K562 (cell line): ENCODE measurements at regions not wholly inside any gene's neighbourhood (a gene's known extent, or its start where the extent isn't known, plus 50 kb on each side); places are given as distances from the start of the nearest gene placed in this dataset.

Source experiments
- CBX3 ChIP-seq, 2 experiments: IDR thresholded peaks; 1 replicate in 1 of 2; 2 replicates in 1 of 2; pipeline ENCODE4 v1.6.1; 2012; ENCODE audit warnings: inconsistent platforms in 2 of 2, low read length in 2 of 2, borderline replicate concordance in 1 of 2, control low read depth in 1 of 2
- CC2D1A ChIP-seq: fragments of 450-650 bp; IDR thresholded peaks from 2 replicates; pipeline ENCODE4 v1.6.1; 2017; ENCODE audit warnings: mild to moderate bottlenecking
- E2F1 ChIP-seq: sonication (generic); formaldehyde crosslinking; IDR thresholded peaks from 2 replicates; pipeline ENCODE4 v1.8.1; 2023; ENCODE audit warnings: mild to moderate bottlenecking, missing genetic modification reagents, moderate library complexity
- RBBP5 ChIP-seq: fragments of 200-600 bp; sonication (generic); IDR thresholded peaks from 2 replicates; pipeline ENCODE4 v1.6.1; 2012; ENCODE audit warnings: borderline replicate concordance, mild to moderate bottlenecking, low read length, control low read depth, inconsistent platforms; ENCODE audit not compliant: insufficient read depth, poor library complexity, severe bottlenecking
- SAFB ChIP-seq: fragments of 200-400 bp; formaldehyde crosslinking; IDR thresholded peaks from 2 replicates; pipeline ENCODE4 v1.6.1; 2017; ENCODE audit warnings: low read depth, low read length, borderline replicate concordance
- TFAM ChIP-seq: fragments of 250-450 bp; sonication (Bioruptor Pico); conservative IDR thresholded peaks from 2 replicates; pipeline ENCODE4 v1.5.0; 2021; ENCODE audit warnings: mild to moderate bottlenecking, moderate library complexity
- USF2 ChIP-seq: sonication (generic); formaldehyde crosslinking; IDR thresholded peaks from 2 replicates; pipeline ENCODE4 v1.5.0; 2020; ENCODE audit warnings: missing genetic modification reagents
- ZBTB9 ChIP-seq: fragments of 450-650 bp; formaldehyde crosslinking; IDR thresholded peaks from 2 replicates; pipeline ENCODE4 v1.4.0; 2020; ENCODE audit warnings: mild to moderate bottlenecking, moderate library complexity
- ZNF740 ChIP-seq, 3 experiments: fragments of 200-800 bp in 1 of 3; sonication (Bioruptor generic) in 1 of 3; sonication (generic) in 1 of 3; formaldehyde crosslinking in 1 of 3; IDR thresholded peaks; 2 replicates each; pipeline versions ENCODE4 v1.6.1 to v1.8.0; 2016 to 2022; ENCODE audit warnings: mild to moderate bottlenecking in 2 of 3, missing compliant biosample characterization in 2 of 3, missing genetic modification characterization in 2 of 3, missing genetic modification reagents in 1 of 3
- TF ChIP-seq, protein P1 (sequence below): fragments of 450-650 bp; conservative IDR thresholded peaks from 2 replicates; pipeline ENCODE4 v1.6.1; 2016; ENCODE audit warnings: missing genetic modification characterization, low read depth, mild to moderate bottlenecking, control low read depth, missing compliant biosample characterization

DNA sequence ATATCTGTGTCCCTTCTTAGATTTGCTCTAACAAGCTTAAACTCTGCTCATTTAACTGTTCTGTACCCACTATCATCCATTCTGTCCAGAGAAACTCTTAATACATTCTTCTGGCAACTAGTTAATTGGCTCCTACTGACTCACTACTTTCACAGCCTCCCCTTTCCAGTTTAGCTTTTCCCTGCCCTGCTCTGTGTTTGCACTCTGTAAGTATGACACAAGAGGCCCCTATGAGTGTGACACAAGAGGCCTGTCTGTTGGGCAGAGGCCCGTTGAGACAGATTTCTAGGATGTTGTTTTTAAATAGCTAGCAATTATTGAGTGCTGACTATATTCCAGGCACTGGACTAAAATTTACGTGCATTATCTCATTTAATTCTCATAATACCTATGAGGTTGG lies 246.0 kb upstream of the DAAM1 start (continued):
- no peak for TF ChIP-seq ZNF740 (CRISPR knock-in tag; IDR thresholded peaks at IDR 0.05)
- TF ChIP-seq ZNF740 (tag; IDR thresholded peaks at IDR 0.05) = no peak
- TF ChIP-seq CBX3 (IDR thresholded peaks at IDR 0.05; ENCODE audit: borderline replicate concordance in 1 of 2, low read length in 2 of 2) = no peak
- no peak for TF ChIP-seq ZBTB9 (CRISPR knock-in tag)
- TF ChIP-seq E2F1 (CRISPR knock-in tag) = no peak
- no peak for TF ChIP-seq RBBP5
- TF ChIP-seq TFAM = no peak
- TF ChIP-seq CC2D1A = no peak
- no peak for TF ChIP-seq SAFB
- TF ChIP-seq, protein P1, sequence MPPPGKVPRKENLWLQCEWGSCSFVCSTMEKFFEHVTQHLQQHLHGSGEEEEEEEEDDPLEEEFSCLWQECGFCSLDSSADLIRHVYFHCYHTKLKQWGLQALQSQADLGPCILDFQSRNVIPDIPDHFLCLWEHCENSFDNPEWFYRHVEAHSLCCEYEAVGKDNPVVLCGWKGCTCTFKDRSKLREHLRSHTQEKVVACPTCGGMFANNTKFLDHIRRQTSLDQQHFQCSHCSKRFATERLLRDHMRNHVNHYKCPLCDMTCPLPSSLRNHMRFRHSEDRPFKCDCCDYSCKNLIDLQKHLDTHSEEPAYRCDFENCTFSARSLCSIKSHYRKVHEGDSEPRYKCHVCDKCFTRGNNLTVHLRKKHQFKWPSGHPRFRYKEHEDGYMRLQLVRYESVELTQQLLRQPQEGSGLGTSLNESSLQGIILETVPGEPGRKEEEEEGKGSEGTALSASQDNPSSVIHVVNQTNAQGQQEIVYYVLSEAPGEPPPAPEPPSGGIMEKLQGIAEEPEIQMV = no peak
- TF ChIP-seq USF2 = no peak
